H9 (cell line): ENCODE measurements at regions not wholly inside any gene's neighbourhood (a gene's known extent, or its start where the extent isn't known, plus 50 kb on each side); places are given as distances from the start of the nearest gene placed in this dataset.

Source experiments
- DNase-seq: peaks from one replicate; pipeline ENCODE4 v3.0.0-alpha.2; 2017
- H2AFZ ChIP-seq: one replicate; pipeline ENCODE4 v1.6.1; 2013; ENCODE audit warnings: mild to moderate bottlenecking, low read length, control low read depth, moderate library complexity
- H2AK5ac ChIP-seq: 2 replicates; pipeline ENCODE4 v1.6.1; 2013; ENCODE audit warnings: low read length, control low read depth, mixed read lengths; ENCODE audit not compliant: insufficient read length
- H2BK120ac ChIP-seq: one replicate; pipeline ENCODE4 v1.6.1; 2013; ENCODE audit warnings: low read depth, mild to moderate bottlenecking, low read length, control low read depth, inconsistent platforms; ENCODE audit not compliant: poor library complexity, severe bottlenecking
- H2BK12ac ChIP-seq: 2 replicates; pipeline ENCODE4 v1.6.1; 2013; ENCODE audit warnings: low read length, control low read depth, mixed read lengths, low read depth; ENCODE audit not compliant: insufficient read length
- H2BK15ac ChIP-seq: 2 replicates; pipeline ENCODE4 v1.6.1; 2013; ENCODE audit warnings: low read depth, low read length, control low read depth
- H2BK20ac ChIP-seq: one replicate; pipeline ENCODE4 v1.6.1; 2013; ENCODE audit warnings: low read depth, mild to moderate bottlenecking, low read length, control low read depth, inconsistent platforms; ENCODE audit not compliant: poor library complexity, severe bottlenecking
- H2BK5ac ChIP-seq: 2 replicates; pipeline ENCODE4 v1.6.1; 2013; ENCODE audit warnings: low read length, control low read depth, mixed read lengths; ENCODE audit not compliant: insufficient read length
- H3K14ac ChIP-seq: 2 replicates; pipeline ENCODE4 v1.6.1; 2013; ENCODE audit warnings: low read length, control low read depth; ENCODE audit not compliant: insufficient read depth
- H3K18ac ChIP-seq: 2 replicates; pipeline ENCODE4 v1.6.1; 2013; ENCODE audit warnings: low read depth, mild to moderate bottlenecking, mixed read lengths, low read length, control low read depth; ENCODE audit not compliant: insufficient read length
- H3K23ac ChIP-seq: 2 replicates; pipeline ENCODE4 v1.6.1; 2013; ENCODE audit warnings: low read length, control low read depth, mixed read lengths, low read depth; ENCODE audit not compliant: insufficient read length
- H3K23me2 ChIP-seq: 2 replicates; pipeline ENCODE4 v1.6.1; 2013; ENCODE audit warnings: low read depth, mild to moderate bottlenecking, mixed read lengths, low read length, control low read depth; ENCODE audit not compliant: insufficient read length, poor library complexity, severe bottlenecking
- H3K27ac ChIP-seq: 2 replicates; pipeline ENCODE4 v1.5.1; 2013; ENCODE audit warnings: low read length, control low read depth, mixed read lengths, low read depth; ENCODE audit not compliant: insufficient read length
- H3K27me3 ChIP-seq: 2 replicates; pipeline ENCODE4 v1.6.1; 2013; ENCODE audit warnings: low read length, control low read depth, inconsistent platforms; ENCODE audit not compliant: insufficient read depth
- H3K4ac ChIP-seq: 2 replicates; pipeline ENCODE4 v1.6.1; 2013; ENCODE audit warnings: low read depth, mild to moderate bottlenecking, control low read depth, inconsistent platforms, low read length, moderate library complexity
- H3K4me1 ChIP-seq: 2 replicates; pipeline ENCODE4 v1.6.1; 2013; ENCODE audit warnings: low read length, control low read depth, inconsistent platforms; ENCODE audit not compliant: insufficient read depth
- H3K4me2 ChIP-seq: 2 replicates; pipeline ENCODE4 v1.6.1; 2013; ENCODE audit warnings: low read length, control low read depth, mixed read lengths; ENCODE audit not compliant: insufficient read length, insufficient read depth
- H3K56ac ChIP-seq: 2 replicates; pipeline ENCODE4 v1.6.1; 2013; ENCODE audit warnings: low read depth, mild to moderate bottlenecking, mixed read lengths, low read length, control low read depth; ENCODE audit not compliant: insufficient read length
- H3K79me1 ChIP-seq: 2 replicates; pipeline ENCODE4 v1.6.1; 2013; ENCODE audit warnings: low read depth, mild to moderate bottlenecking, moderate library complexity, low read length, control low read depth, inconsistent platforms; ENCODE audit not compliant: insufficient read depth, poor library complexity, severe bottlenecking
- H3K79me2 ChIP-seq: 2 replicates; pipeline ENCODE4 v1.6.1; 2013; ENCODE audit warnings: low read length, control low read depth, inconsistent platforms; ENCODE audit not compliant: insufficient read depth
- H3K9ac ChIP-seq: 2 replicates; pipeline ENCODE4 v1.6.1; 2013; ENCODE audit warnings: low read length, control low read depth, mixed read lengths; ENCODE audit not compliant: insufficient read length; ENCODE audit errors: extremely low read depth
- H3K9me3 ChIP-seq: one replicate; pipeline ENCODE4 v1.6.1; 2013; ENCODE audit warnings: low read depth, low read length, inconsistent platforms; ENCODE audit not compliant: control insufficient read depth
- H3T11ph ChIP-seq: one replicate; pipeline ENCODE4 v1.6.1; 2013; ENCODE audit warnings: mild to moderate bottlenecking, low read length, control low read depth, inconsistent platforms
- H4K20me1 ChIP-seq: one replicate; pipeline ENCODE4 v1.6.1; 2013; ENCODE audit not compliant: control insufficient read depth, insufficient read length, insufficient read depth
- H4K5ac ChIP-seq: 2 replicates; pipeline ENCODE4 v1.6.1; 2013; ENCODE audit warnings: low read depth, mild to moderate bottlenecking, mixed read lengths, low read length, control low read depth; ENCODE audit not compliant: insufficient read length
- H4K8ac ChIP-seq: replicated peaks from 2 replicates; pipeline ENCODE4 v1.6.1; 2013; ENCODE audit warnings: low read length, control low read depth, mixed read lengths, low read depth; ENCODE audit not compliant: insufficient read length
- H4K91ac ChIP-seq: 2 replicates; pipeline ENCODE4 v1.6.1; 2013; ENCODE audit warnings: low read depth, mild to moderate bottlenecking, moderate library complexity, mixed read lengths, low read length, control low read depth; ENCODE audit not compliant: insufficient read length
- H3K27ac Mint-ChIP-seq, 3 experiments: 2 replicates in 2 of 3; 3 replicates in 1 of 3; pipeline ENCODE4 v1.8.0; 2020 to 2021; ENCODE audit warnings: mixed read lengths in 3 of 3, mild to moderate bottlenecking in 1 of 3, moderate library complexity in 1 of 3
- H3K27me3 Mint-ChIP-seq: 2 replicates; pipeline ENCODE4 v1.8.0; 2021; ENCODE audit warnings: low read depth, mild to moderate bottlenecking, moderate library complexity, mixed read lengths
- H3K36me3 Mint-ChIP-seq, 3 experiments: 2 replicates in 2 of 3; 3 replicates in 1 of 3; pipeline ENCODE4 v1.8.0; 2020 to 2021; ENCODE audit warnings: low read depth in 3 of 3, mixed read lengths in 3 of 3; ENCODE audit not compliant: insufficient read depth in 1 of 3
- H3K4me1 Mint-ChIP-seq, 2 experiments: 2 replicates each; pipeline ENCODE4 v1.8.0; 2020; ENCODE audit warnings: mixed read lengths in 2 of 2
- H3K4me3 Mint-ChIP-seq, 2 experiments: 2 replicates in 1 of 2; 3 replicates in 1 of 2; pipeline ENCODE4 v1.8.0; 2020 to 2021; ENCODE audit warnings: mild to moderate bottlenecking in 2 of 2, mixed read lengths in 2 of 2, moderate library complexity in 1 of 2
- H3K9me3 Mint-ChIP-seq, 2 experiments: 2 replicates in 1 of 2; 3 replicates in 1 of 2; pipeline ENCODE4 v1.8.0; 2020; ENCODE audit warnings: mild to moderate bottlenecking in 2 of 2, mixed read lengths in 2 of 2, moderate library complexity in 1 of 2
- WGBS: extraction: QIAGEN DNeasy Blood & Tissue Kit; methylation state at CpG from one replicate; pipeline ENCODE4 v1.1.7; 2013; ENCODE audit warnings: missing lambda C conversion rate, low lambda C conversion rate, mixed read lengths; ENCODE audit not compliant: insufficient read length; ENCODE audit errors: extremely low coverage; 5-methylcytosine and 5-hydroxymethylcytosine counted together
- TF ChIP-seq, protein P1 (sequence below): fragments of 200-600 bp; sonication (generic); conservative IDR thresholded peaks from 3 replicates; pipeline ENCODE4 v1.8.0; 2021; ENCODE audit warnings: antibody characterized with exemption, mild to moderate bottlenecking

DNA sequence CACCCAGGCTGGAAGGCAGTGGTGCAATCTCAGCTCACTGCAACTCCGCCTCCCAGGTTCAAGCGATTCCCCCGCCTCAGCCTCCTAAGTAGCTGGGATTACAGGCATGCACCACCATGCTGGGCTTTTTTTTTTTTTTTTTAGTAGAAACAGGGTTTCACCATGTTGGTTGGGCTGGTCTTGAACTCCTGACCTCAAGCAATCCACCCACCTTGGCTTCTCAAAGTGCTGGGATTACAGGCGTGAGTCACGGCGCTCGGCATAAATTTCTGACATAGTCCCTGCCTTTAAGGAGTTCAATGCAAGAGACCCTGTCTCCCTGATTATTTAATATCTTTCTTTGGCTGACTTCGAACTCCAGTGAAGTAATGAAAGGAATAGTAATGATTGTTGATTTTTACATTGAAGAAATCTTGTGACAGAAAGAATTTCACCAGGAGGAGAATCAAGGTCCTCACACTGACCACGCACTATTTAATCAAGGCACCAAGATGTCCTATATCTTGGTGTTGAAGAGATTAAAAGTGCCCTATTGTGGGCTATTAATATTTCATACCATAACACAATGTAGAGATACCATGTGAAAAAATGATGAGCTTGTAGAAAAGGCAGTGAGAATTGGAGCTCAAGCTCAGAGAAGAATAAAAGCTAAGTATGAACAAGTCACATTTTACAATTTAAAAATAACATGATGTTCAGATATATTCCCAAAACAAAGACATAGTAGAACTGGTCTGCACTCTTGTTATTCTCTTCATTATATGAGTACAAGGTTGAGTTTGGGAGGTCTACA lies 71.6 kb upstream of the BLID start:
- Mint-ChIP-seq H3K36me3 (no peaks in the 10 kb centered on the region), H3K4me3 (no peak overlapping the region), H3K4me1 (no peaks in the 10 kb centered on the region), H3K27me3 (no peaks in the 10 kb centered on the region; the same call in 1 of the 2 replicates), H3K27ac (no peak overlapping the region), H3K9me3 (no peaks in the 10 kb centered on the region)
- H3K79me1 ChIP-seq = no peaks in the 10 kb centered on the region
- H2BK12ac ChIP-seq = no peak overlapping the region
- DNase-seq = no peak
- H3K23ac ChIP-seq = no peak overlapping the region
- no peak overlapping the region for H2AFZ ChIP-seq
- no peaks in the 10 kb centered on the region for H4K20me1 ChIP-seq
- H3K9me3 ChIP-seq = no peaks in the 10 kb centered on the region
- H3K56ac ChIP-seq = no peak overlapping the region
- TF ChIP-seq, protein P1, sequence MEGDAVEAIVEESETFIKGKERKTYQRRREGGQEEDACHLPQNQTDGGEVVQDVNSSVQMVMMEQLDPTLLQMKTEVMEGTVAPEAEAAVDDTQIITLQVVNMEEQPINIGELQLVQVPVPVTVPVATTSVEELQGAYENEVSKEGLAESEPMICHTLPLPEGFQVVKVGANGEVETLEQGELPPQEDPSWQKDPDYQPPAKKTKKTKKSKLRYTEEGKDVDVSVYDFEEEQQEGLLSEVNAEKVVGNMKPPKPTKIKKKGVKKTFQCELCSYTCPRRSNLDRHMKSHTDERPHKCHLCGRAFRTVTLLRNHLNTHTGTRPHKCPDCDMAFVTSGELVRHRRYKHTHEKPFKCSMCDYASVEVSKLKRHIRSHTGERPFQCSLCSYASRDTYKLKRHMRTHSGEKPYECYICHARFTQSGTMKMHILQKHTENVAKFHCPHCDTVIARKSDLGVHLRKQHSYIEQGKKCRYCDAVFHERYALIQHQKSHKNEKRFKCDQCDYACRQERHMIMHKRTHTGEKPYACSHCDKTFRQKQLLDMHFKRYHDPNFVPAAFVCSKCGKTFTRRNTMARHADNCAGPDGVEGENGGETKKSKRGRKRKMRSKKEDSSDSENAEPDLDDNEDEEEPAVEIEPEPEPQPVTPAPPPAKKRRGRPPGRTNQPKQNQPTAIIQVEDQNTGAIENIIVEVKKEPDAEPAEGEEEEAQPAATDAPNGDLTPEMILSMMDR = no peak
- H3T11ph ChIP-seq = no peak overlapping the region
- no peak overlapping the region for H3K27ac ChIP-seq
- no peak overlapping the region for H3K9ac ChIP-seq
- H3K14ac ChIP-seq = no peak overlapping the region
- H3K4ac ChIP-seq = no peak overlapping the region
- no peak overlapping the region for H2BK15ac ChIP-seq
- H4K8ac ChIP-seq = no peak overlapping the region
- H3K4me2 ChIP-seq = no peak overlapping the region
- whole genome bisulfite sequencing = no CpG with 5 or more reads among the region's 9 CpGs
- H2BK20ac ChIP-seq = no peak overlapping the region
- H4K91ac ChIP-seq = no peak overlapping the region
- H3K18ac ChIP-seq = no peak overlapping the region
- no peak overlapping the region for H2AK5ac ChIP-seq
- H2BK120ac ChIP-seq = no peak overlapping the region
- no peaks in the 10 kb centered on the region for H3K79me2 ChIP-seq
- no peak overlapping the region for H4K5ac ChIP-seq
- H2BK5ac ChIP-seq = no peak overlapping the region
- H3K23me2 ChIP-seq = no peaks in the 10 kb centered on the region
- no peaks in the 10 kb centered on the region for H3K27me3 ChIP-seq
- no peaks in the 10 kb centered on the region for H3K4me1 ChIP-seq
